K562 (cell line): ENCODE measurements at regions not wholly inside any gene's neighbourhood (a gene's known extent, or its start where the extent isn't known, plus 50 kb on each side); places are given as distances from the start of the nearest gene placed in this dataset.
A peak's percentile ranks its signal among the peaks of the same experiment; 100 is the strongest.
"Not testable (repeated sequence)": the region's sequence is repeated elsewhere in the genome, so short reads cannot be mapped to it uniquely, and the experiment has no call there.

ENCODE experiments used
- ATAC-seq: fragments of 200-7000 bp; cut with Tn5 transposase; 3 replicates; pipeline ENCODE4 v1.9.1; 2020; ENCODE audit warnings: moderate library complexity
- BruUV-seq: library from RNA; stranded (reverse); fragments of 400-500 nt; replicated peaks from 2 replicates; lab custom pipeline; 2021; lab: Mats Ljungman, UMichigan
- CTCF ChIA-PET: fragments of 300-600 bp; formaldehyde crosslinking; extraction: SDS; loops from one replicate; lab custom pipeline; 2021; ENCODE audit warnings: low intra/inter-chr PET ratio; lab: Yijun Ruan, JAX
- POLR2A ChIA-PET: fragments of 300-600, 350-650 bp; sonication (Branson Sonifier 250); formaldehyde crosslinking; extraction: SDS; loops from one replicate; lab custom pipeline; 2021; ENCODE audit warnings: antibody characterized with exemption, inconsistent platforms; lab: Yijun Ruan, JAX
- DNase-seq, 4 experiments: peaks; one replicate each; pipeline versions ENCODE4 v3.0.0 to v3.0.0-alpha.2; 2011 to 2018; ENCODE audit warnings: low spot score in 3 of 4, mixed read lengths in 3 of 4; ENCODE audit errors: extremely low read depth in 1 of 4
- FAIRE-seq: peaks from 2 replicates; lab custom pipeline; 2011; peaks lifted over from hg19 to GRCh38; lab: Jason Lieb, UNC
- H2AFZ ChIP-seq: 2 replicates; pipeline ENCODE4 v1.6.0; 2011; ENCODE audit warnings: low read depth, low read length, control low read depth, inconsistent platforms
- H3K27ac ChIP-seq: fragments of 200-600 bp; 3 replicates; pipeline ENCODE4 v1.8.0; 2011; ENCODE audit warnings: low read depth, mild to moderate bottlenecking, control low read depth, inconsistent platforms, low read length, moderate library complexity, mixed read lengths; ENCODE audit errors: extremely low read depth
- H3K27me3 ChIP-seq, 2 experiments: fragments of 300-600 bp in 1 of 2; 2 replicates in 1 of 2; 3 replicates in 1 of 2; pipeline versions ENCODE4 v1.6.0 to v1.8.0; 2011; ENCODE audit warnings: inconsistent platforms in 2 of 2, low read length in 2 of 2, mild to moderate bottlenecking in 1 of 2, mixed read lengths in 1 of 2, moderate library complexity in 1 of 2; ENCODE audit not compliant: control insufficient read depth in 2 of 2, insufficient read depth in 2 of 2
- H3K36me3 ChIP-seq: fragments of 300-600 bp; 3 replicates; pipeline ENCODE4 v1.8.0; 2011; ENCODE audit warnings: mild to moderate bottlenecking, low read length, inconsistent platforms; ENCODE audit not compliant: control insufficient read depth, insufficient read depth
- H3K4me1 ChIP-seq, 2 experiments: fragments of 200-600 bp in 1 of 2; replicated peaks in 1 of 2; 2 replicates in 1 of 2; 3 replicates in 1 of 2; pipeline versions ENCODE4 v1.5.1 to v1.8.0; 2011; ENCODE audit warnings: inconsistent platforms in 2 of 2, low read length in 2 of 2, mild to moderate bottlenecking in 1 of 2, mixed read lengths in 1 of 2, moderate library complexity in 1 of 2; ENCODE audit not compliant: control insufficient read depth in 2 of 2, insufficient read depth in 2 of 2
- H3K4me2 ChIP-seq: 2 replicates; pipeline ENCODE4 v1.6.1; 2011; ENCODE audit warnings: low read length, control low read depth, inconsistent platforms, mixed read lengths; ENCODE audit not compliant: insufficient read depth
- H3K4me3 ChIP-seq: fragments of 200-600 bp; sonication (generic), shearing (Covaris generic); 2 replicates; pipeline ENCODE4 v1.5.1; 2016; ENCODE audit warnings: control low read depth, inconsistent platforms
- H3K79me2 ChIP-seq: fragments of 200-600 bp; 3 replicates; pipeline ENCODE4 v1.8.0; 2011; ENCODE audit warnings: low read length, inconsistent platforms; ENCODE audit not compliant: control insufficient read depth, insufficient read depth
- H3K9ac ChIP-seq, 2 experiments: 2 replicates each; pipeline versions ENCODE4 v1.6.0 to v1.6.1; 2011; ENCODE audit warnings: low read depth in 2 of 2, low read length in 2 of 2, control low read depth in 1 of 2, inconsistent platforms in 1 of 2, mild to moderate bottlenecking in 1 of 2, mixed read lengths in 1 of 2; ENCODE audit not compliant: insufficient read depth in 1 of 2
- H3K9me1 ChIP-seq: one replicate; pipeline ENCODE4 v1.6.0; 2011; ENCODE audit warnings: inconsistent platforms, mild to moderate bottlenecking, low read length, moderate library complexity; ENCODE audit not compliant: control insufficient read depth, insufficient read depth
- H3K9me3 ChIP-seq: replicated peaks from 2 replicates; pipeline ENCODE4 v1.5.1; 2011; ENCODE audit warnings: low read depth, low read length, inconsistent platforms; ENCODE audit not compliant: control insufficient read depth, insufficient read depth
- H4K20me1 ChIP-seq: replicated peaks from 2 replicates; pipeline ENCODE4 v1.6.1; 2011; ENCODE audit warnings: low read length, inconsistent platforms, mixed read lengths; ENCODE audit not compliant: control insufficient read depth, insufficient read depth
- E4F1 ChIP-seq: fragments of 250-450 bp; sonication (Bioruptor Pico); IDR thresholded peaks from 2 replicates; pipeline ENCODE4 v1.5.0; 2021; ENCODE audit warnings: mild to moderate bottlenecking, borderline replicate concordance
- ZNF12 ChIP-seq: sonication (generic); formaldehyde crosslinking; IDR thresholded peaks from 2 replicates; pipeline ENCODE4 v1.4.0; 2020; ENCODE audit warnings: mild to moderate bottlenecking, missing genetic modification reagents
- WGBS: fragments of 100-300 bp; shearing (Covaris generic); methylation state at CpG from one replicate; pipeline ENCODE4 v1.1.6; 2016; ENCODE audit warnings: low coverage, mixed read lengths; ENCODE audit not compliant: insufficient coverage; ENCODE audit errors: missing lambda C conversion rate; 5-methylcytosine and 5-hydroxymethylcytosine counted together
- in situ Hi-C: fragments of 300-500 bp; cut with MboI; formaldehyde crosslinking; loops from 4 replicates; pipeline ENCODE4 v1.15.0; 2018; ENCODE audit warnings: inconsistent platforms, mixed read lengths
- intact Hi-C: fragments of 100-400 bp; cut with micrococcal nuclease; formaldehyde crosslinking; loops from 2 replicates; pipeline ENCODE4 v1.14.2; 2022

DNA sequence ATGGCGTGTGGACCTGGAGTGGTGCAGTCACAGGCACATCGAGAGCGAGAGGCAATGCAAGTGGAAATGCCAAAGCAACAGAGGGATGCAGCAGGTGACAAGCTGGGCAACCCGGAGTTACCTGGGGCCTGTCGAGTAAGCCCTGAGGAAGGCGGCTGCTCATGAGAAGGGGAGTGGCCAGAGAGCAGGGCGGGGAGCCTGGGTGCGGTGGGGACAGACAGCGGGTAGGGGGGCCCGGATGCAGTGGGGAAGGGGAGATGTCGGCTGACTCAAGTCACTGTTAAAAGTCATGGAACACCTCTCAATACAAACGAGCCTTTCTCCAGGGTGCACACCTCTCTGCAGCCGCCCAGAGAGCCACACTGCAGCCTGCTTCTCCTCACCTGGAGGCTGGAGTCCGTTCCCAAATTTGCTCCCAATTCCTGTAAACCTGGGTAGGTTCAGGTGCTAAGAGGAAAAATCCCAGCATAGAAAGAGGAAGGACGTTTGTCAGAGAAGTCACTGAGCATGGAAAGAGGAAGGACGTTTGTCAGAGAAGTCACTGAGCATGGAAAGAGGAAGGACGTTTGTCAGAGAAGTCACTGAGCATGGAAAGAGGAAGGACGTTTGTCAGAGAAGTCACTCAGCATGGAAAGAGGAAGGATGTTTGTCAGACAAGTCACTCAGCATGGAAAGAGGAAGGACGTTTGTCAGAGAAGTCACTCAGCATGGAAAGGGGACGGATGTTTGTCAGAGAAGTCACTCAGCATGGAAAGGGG lies 71.7 kb upstream of the TWIST2 start:
- H3K9me1 ChIP-seq, result no peaks in the 10 kb centered on the region
- no peaks in the 10 kb centered on the region for H3K9me3 ChIP-seq
- H3K79me2 ChIP-seq, result no peaks in the 10 kb centered on the region
- intact Hi-C loops (no loop called here), in situ Hi-C loops (loop anchor here (25.0 kb wide), 1 partner anchor 414 kb away; no protein-coding TSS in a partner anchor)
- no peak overlapping the region for H3K4me3 ChIP-seq
- no peaks in the 10 kb centered on the region for H4K20me1 ChIP-seq
- POLR2A ChIA-PET, result no interaction called here
- FAIRE-seq, result no peak
- no peak overlapping the region for H2AFZ ChIP-seq
- H3K9ac ChIP-seq, result no peak overlapping the region
- no TSS peak for BruUV-seq
- H3K27me3 ChIP-seq, result peaks cover 0 to 14% of the 10 kb centered on the region in 2 experiments; a peak in 3 of 5 replicates
- no peaks in the 10 kb centered on the region for H3K36me3 ChIP-seq
- H3K4me1 ChIP-seq, result no peaks in the 10 kb centered on the region; a peak in 1 of 5 replicates
- no peak overlapping the region for H3K4me2 ChIP-seq
- no peak for ATAC-seq
- H3K27ac ChIP-seq, result no peak overlapping the region
- DNase-seq, result no peak
- TF ChIP-seq E4F1 (CRISPR knock-in tag) (no peak), ZNF12 (CRISPR knock-in tag) (0 out of 2 replicates have a peak, but pooled peaks have one; percentile 57)
- TF ChIP-seq, all 486 proteins: peak for 1
- CTCF ChIA-PET, result no interaction called here
- 2% methylated on average over 7 of the region's 20 CpGs for WGBS

- H3K9me1 ChIP-seq, POLR2A ChIA-PET, H3K27ac ChIP-seq, H3K4me1 ChIP-seq, H3K4me2 ChIP-seq, H3K4me3 ChIP-seq, H3K79me2 ChIP-seq, H3K9ac ChIP-seq, H3K36me3 ChIP-seq, CTCF ChIA-PET, H3K9me3 ChIP-seq, intact Hi-C loops, H4K20me1 ChIP-seq, ATAC-seq, DNase-seq, BruUV-seq, H2AFZ ChIP-seq, FAIRE-seq: not testable (repeated sequence)
- H3K27me3 ChIP-seq, result peaks cover 0 to 10% of the 10 kb centered on the region in 2 experiments; a peak in 3 of 5 replicates
- in situ Hi-C loops, result loop anchor here (25.0 kb wide), 1 partner anchor 414 kb away; no protein-coding TSS in a partner anchor
- 0% methylated on average over 4 of the region's 8 CpGs for WGBS
These were observed 71.2 kb upstream of the TWIST2 start for GRCh38 chr2:238776761-238777046.
